EL (cell line): ENCODE measurements at regions not wholly inside any gene's neighbourhood (a gene's known extent, or its start where the extent isn't known, plus 50 kb on each side); places are given as distances from the start of the nearest gene placed in this dataset.
"Not testable (repeated sequence)": the region's sequence is repeated elsewhere in the genome, so short reads cannot be mapped to it uniquely, and the experiment has no call there.

ENCODE experiments used
- DNase-seq: peaks from one replicate; pipeline ENCODE4 v3.0.0-alpha.2; 2016

GRCh38 chr11:31955838-31956237, 135.0 kb upstream of the RCN1 start:
- no peak for DNase-seq

GRCh38 chr11:31953803-31954327, 137.0 kb upstream of the RCN1 start:
- DNase-seq, result no peak

GRCh38 chr11:31949733-31950200, 138.6 kb upstream of the PAX6 start:
- DNase-seq, result not testable (repeated sequence)

GRCh38 chr11:31947051-31947450, 135.9 kb upstream of the PAX6 start:
- DNase-seq, result no peak

GRCh38 chr11:31943056-31943780, 132.1 kb upstream of the PAX6 start:
- DNase-seq, result no peak

- peak; percentile 60 for DNase-seq
Measured at GRCh38 chr11:31940371-31941037, 129.4 kb upstream of the PAX6 start.

GRCh38 chr11:31939004-31939403, 127.9 kb upstream of the PAX6 start:
- no peak for DNase-seq

- no peak for DNase-seq
Measured at GRCh38 chr11:31936312-31936711, 125.2 kb upstream of the PAX6 start.

- no peak for DNase-seq
Measured at GRCh38 chr11:31932879-31933278, 121.8 kb upstream of the PAX6 start.

GRCh38 chr11:31927982-31928381, 116.9 kb upstream of the PAX6 start:
- no peak for DNase-seq

GRCh38 chr11:31926816-31927528, 115.8 kb upstream of the PAX6 start:
- no peak for DNase-seq

GRCh38 chr11:31926106-31926505, 115.0 kb upstream of the PAX6 start:
- DNase-seq, result no peak

GRCh38 chr11:31922450-31922849, 111.3 kb upstream of the PAX6 start:
- DNase-seq, result no peak

GRCh38 chr11:31921081-31921480, 110.0 kb upstream of the PAX6 start:
- DNase-seq, result peak; percentile 67

GRCh38 chr11:31919175-31919574, 108.1 kb upstream of the PAX6 start:
- DNase-seq, result no peak

- no peak for DNase-seq
Measured at GRCh38 chr11:31915867-31916266, 104.7 kb upstream of the PAX6 start.

- no peak for DNase-seq
Measured at GRCh38 chr11:31913985-31914384, 102.9 kb upstream of the PAX6 start.

GRCh38 chr11:31912808-31913207, 101.7 kb upstream of the PAX6 start:
- no peak for DNase-seq

GRCh38 chr11:31910950-31911576, 99.9 kb upstream of the PAX6 start:
- DNase-seq, result no peak

GRCh38 chr11:31903225-31904074, 92.3 kb upstream of the PAX6 start:
- no peak for DNase-seq

GRCh38 chr11:31902706-31903105, 91.6 kb upstream of the PAX6 start:
- no peak for DNase-seq

GRCh38 chr11:31895926-31896325, 84.8 kb upstream of the PAX6 start:
- no peak for DNase-seq
